Osteocyte (in vitro differentiated cells): ENCODE measurements at regions not wholly inside any gene's neighbourhood (a gene's known extent, or its start where the extent isn't known, plus 50 kb on each side); places are given as distances from the start of the nearest gene placed in this dataset.

Source experiments
- DNase-seq: peaks from one replicate; pipeline ENCODE4 v3.0.0; 2021; ENCODE audit warnings: mixed read lengths; ENCODE audit not compliant: unreplicated experiment; ENCODE audit errors: extremely low spot score
- H3K27ac Mint-ChIP-seq: one replicate; pipeline ENCODE4 v1.8.0; 2021; ENCODE audit warnings: mild to moderate bottlenecking, mixed read lengths; ENCODE audit not compliant: unreplicated experiment
- H3K27me3 Mint-ChIP-seq: one replicate; pipeline ENCODE4 v1.8.0; 2021; ENCODE audit warnings: mixed read lengths; ENCODE audit not compliant: unreplicated experiment
- H3K36me3 Mint-ChIP-seq: one replicate; pipeline ENCODE4 v1.8.0; 2021; ENCODE audit warnings: mixed read lengths; ENCODE audit not compliant: unreplicated experiment
- H3K4me1 Mint-ChIP-seq: one replicate; pipeline ENCODE4 v1.8.0; 2021; ENCODE audit warnings: mixed read lengths; ENCODE audit not compliant: unreplicated experiment
- H3K4me3 Mint-ChIP-seq: one replicate; pipeline ENCODE4 v1.8.0; 2021; ENCODE audit warnings: mild to moderate bottlenecking, moderate library complexity, mixed read lengths; ENCODE audit not compliant: unreplicated experiment
- H3K9me3 Mint-ChIP-seq: one replicate; pipeline ENCODE4 v1.8.0; 2021; ENCODE audit warnings: mixed read lengths; ENCODE audit not compliant: unreplicated experiment
- CTCF ChIP-seq: fragments of 200-600 bp; sonication (generic); IDR thresholded peaks from 2 replicates; pipeline ENCODE4 v1.5.0; 2021; ENCODE audit warnings: antibody characterized with exemption, mild to moderate bottlenecking, moderate library complexity

GRCh38 chr3:161744366-161744765, 247.8 kb downstream of the OTOL1 start:
- no peak for TF ChIP-seq CTCF
- Mint-ChIP-seq H3K4me1 (no peaks in the 10 kb centered on the region), H3K4me3 (no peak overlapping the region), H3K36me3 (no peaks in the 10 kb centered on the region), H3K27ac (no peak overlapping the region), H3K27me3 (peaks cover 3% of the 10 kb centered on the region), H3K9me3 (no peaks in the 10 kb centered on the region)
- no peak for DNase-seq

DNA sequence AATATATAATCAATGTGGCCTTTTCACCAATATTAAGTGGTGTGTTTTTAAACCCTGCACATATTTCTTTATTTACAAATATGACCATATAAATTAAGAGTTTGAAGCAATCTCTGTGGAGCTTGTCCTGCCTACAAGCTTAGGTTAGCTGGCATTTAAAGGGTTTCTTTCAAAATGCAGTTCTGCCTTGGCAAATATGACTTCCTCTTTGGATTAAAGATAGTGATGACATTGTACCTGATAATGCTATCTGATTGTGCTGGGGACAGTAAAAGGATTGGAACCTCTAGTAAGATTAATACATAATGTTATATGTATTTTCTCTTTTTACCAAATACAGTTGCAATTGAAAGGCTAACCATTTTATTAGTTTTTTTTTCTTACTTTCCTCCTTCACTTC, 249.1 kb downstream of the OTOL1 start:
- Mint-ChIP-seq H3K4me1 (no peaks in the 10 kb centered on the region), H3K27me3 (peaks cover 1% of the 10 kb centered on the region), H3K4me3 (no peak overlapping the region)

DNA sequence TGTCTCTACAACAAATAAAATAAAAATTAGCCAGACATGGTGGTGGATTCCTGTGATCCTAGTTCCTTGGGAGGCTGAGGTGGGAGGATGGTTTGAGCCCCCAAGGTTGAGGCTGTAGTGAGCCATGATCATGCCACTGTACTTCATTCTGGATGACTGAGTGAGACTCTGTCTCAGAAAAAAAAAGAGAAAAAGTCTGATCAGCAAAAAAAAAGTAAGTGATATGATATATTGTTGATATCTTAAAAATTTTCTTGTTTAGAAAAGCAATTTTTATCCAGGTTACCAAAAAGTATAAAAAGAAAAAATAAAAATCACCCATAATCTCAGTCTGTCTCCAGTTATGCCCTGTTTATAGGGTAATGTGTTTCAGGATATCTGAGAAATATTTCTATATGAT, 251.4 kb downstream of the OTOL1 start:
- no peak overlapping the region for H3K27ac Mint-ChIP-seq
- H3K9me3 Mint-ChIP-seq = no peaks in the 10 kb centered on the region
- H3K4me3 Mint-ChIP-seq = no peak overlapping the region
- no peak for DNase-seq
- H3K27me3 Mint-ChIP-seq = peaks cover 3% of the 10 kb centered on the region
- no peaks in the 10 kb centered on the region for H3K36me3 Mint-ChIP-seq
- no peak for TF ChIP-seq CTCF
- H3K4me1 Mint-ChIP-seq = no peaks in the 10 kb centered on the region

More for the DNA sequence above, 249.1 kb downstream of the OTOL1 start:
- Mint-ChIP-seq H3K36me3 (no peaks in the 10 kb centered on the region), H3K27ac (no peak overlapping the region), H3K9me3 (no peaks in the 10 kb centered on the region)
- no peak for TF ChIP-seq CTCF
- no peak for DNase-seq

DNA sequence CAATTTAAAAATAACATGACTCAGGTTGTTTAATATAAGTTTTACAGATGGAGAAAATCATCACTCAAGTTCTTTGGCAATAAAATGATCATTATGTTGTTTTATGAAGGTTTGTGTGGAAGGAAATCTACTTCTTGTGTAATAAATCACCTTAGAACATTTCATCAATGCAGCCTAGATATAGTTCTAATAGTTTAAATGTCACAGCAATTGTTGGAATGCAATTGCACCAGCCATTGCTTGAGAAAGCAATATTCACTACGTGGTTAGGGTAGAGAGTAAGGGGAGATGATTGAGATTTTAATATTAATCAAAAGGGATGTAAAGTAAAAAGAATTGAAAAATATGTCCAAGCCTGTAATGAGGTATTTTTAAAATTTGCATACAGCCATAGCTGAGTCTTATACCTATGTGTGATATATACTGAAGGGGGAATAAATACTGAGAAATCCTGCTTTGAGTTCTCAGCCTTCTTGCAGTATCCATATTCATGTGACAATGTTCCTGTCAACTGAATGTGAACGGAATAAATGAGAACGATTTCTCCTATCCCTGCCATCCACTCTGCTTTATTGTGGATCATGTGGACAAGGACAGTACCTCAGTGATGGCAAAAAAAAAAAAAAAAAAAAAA, 257.9 kb downstream of the OTOL1 start:
- H3K9me3 Mint-ChIP-seq = no peaks in the 10 kb centered on the region
- no peak for TF ChIP-seq CTCF
- no peak overlapping the region for H3K27ac Mint-ChIP-seq
- no peaks in the 10 kb centered on the region for H3K36me3 Mint-ChIP-seq
- H3K4me1 Mint-ChIP-seq = no peaks in the 10 kb centered on the region
- DNase-seq = no peak
- H3K27me3 Mint-ChIP-seq = peaks cover 11% of the 10 kb centered on the region
- H3K4me3 Mint-ChIP-seq = no peak overlapping the region

- Mint-ChIP-seq H3K4me3 (no peak overlapping the region), H3K36me3 (no peaks in the 10 kb centered on the region), H3K9me3 (no peaks in the 10 kb centered on the region), H3K4me1 (no peaks in the 10 kb centered on the region), H3K27ac (no peak overlapping the region), H3K27me3 (peaks cover 6% of the 10 kb centered on the region)
- no peak for TF ChIP-seq CTCF
- DNase-seq = no peak
Measured at GRCh38 chr3:161759444-161759843, 262.8 kb downstream of the OTOL1 start.
